NCI-H2227 (cell line): ENCODE measurements at regions not wholly inside any gene's neighbourhood (a gene's known extent, or its start where the extent isn't known, plus 50 kb on each side); places are given as distances from the start of the nearest gene placed in this dataset.

Source experiments
- DNase-seq: peaks from one replicate; lab custom pipeline; 2025; ENCODE audit not compliant: unreplicated experiment; lab: John Stamatoyannopoulos, UW

DNA sequence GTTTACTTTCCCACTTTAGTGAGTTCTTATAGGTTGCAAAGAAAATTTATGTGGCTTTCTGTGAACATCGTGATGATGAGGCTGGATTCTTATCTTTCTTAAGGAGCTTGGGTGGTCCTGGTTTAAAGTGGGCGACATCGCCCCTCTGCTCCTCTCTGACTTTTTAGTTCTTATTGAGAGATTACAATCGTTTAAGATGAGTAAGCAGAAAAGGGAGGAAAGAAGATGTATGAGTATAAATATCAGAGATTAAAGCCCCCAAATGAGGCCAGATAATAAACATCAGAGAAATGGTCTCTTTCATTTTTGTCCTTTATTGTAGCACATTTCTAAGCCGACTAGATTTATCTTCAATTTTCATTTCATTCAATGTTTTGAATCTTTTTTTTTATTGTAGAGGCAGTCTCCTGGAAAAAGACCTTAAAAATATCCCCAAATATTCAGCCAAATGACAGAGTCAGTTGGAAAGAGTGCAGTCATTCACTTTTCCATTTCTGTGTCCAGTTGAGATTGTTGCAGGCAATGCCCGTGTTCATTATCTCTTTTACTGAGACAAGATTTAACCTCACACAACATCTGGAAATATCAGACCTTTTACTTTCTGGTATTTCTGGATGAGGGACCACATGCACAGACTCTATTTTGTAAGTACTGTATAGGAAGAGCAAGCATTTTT is 62.0 kb upstream of the PDE7B start:
- no peak for DNase-seq

- no peak for DNase-seq
These were observed 60.1 kb upstream of the PDE7B start for GRCh38 chr6:135791441-135791840.

DNA sequence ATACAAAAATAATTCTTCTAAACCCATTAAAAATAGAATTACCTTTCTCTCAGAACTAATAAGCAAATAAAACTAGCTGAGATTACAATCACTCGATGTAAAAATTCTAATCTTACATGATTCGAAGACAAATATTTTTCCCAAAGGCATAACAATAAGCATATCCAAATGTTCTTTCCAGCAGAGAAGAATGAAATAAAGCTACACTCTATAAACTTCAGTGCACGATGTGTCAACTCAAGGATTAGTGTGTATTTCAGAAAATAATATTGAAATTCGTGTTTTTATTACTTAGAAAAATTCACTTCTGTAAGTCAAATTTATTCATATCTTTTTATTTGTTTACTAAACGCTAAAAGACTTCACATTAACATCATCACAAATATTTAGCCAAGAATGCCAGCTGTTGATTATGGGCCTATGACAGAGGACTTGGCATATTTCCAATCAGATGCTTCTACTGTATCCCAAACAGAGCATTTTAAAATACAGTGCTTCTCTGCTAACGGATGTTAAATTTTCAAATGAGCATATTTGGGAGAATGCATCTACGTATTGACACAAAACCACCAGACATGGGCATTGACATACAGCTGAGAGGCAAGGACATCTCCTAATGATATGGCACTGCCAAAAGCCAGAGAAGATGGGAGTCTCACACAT is 54.7 kb upstream of the PDE7B start:
- DNase-seq: no peak

- no peak for DNase-seq
These were observed 54.1 kb upstream of the PDE7B start for GRCh38 chr6:135797361-135797760.

GRCh38 chr6:135798751-135799515 is 52.6 kb upstream of the PDE7B start:
- no peak for DNase-seq
